ENCODE measurements at regions not wholly inside any gene's neighbourhood (a gene's known extent, or its start where the extent isn't known, plus 50 kb on each side); places are given as distances from the start of the nearest gene placed in this dataset.

DNA sequence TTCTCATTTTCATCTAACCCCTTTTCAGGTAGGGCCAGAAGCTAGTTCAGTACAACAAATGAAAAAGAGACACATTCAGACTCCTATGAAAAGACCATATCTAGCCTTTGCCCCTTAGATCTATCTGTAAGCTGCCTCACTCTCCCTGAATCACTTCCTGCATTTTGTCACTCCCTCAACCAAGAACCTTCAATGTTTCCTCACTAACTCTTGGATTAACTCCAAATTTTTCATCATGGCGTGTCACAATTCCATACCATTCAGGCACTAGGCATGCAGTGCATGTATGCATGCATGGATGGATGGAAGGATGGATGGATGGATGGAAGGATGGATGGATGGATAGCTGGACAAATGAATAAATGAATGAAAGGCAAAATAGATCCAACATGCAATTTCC is 356.9 kb downstream of the TNS1 start:
- ChIA-PET POLR2A (no interaction called here), CTCF (ENCODE audit: low intra/inter-chr PET ratio, low total read pairs) (no interaction called here)
- Histone ChIP-seq H4K20me1 (ENCODE audit: insufficient read depth, low read length) (no peaks in the 10 kb centered on the region), H2AFZ (ENCODE audit: low read length) (no peak overlapping the region), H3K4me2 (ENCODE audit: low read depth, low read length) (no peak overlapping the region), H3K27ac (ENCODE audit: extremely low read length, insufficient read depth, low read length) (no peak overlapping the region), H3K4me1 (ENCODE audit: insufficient read depth, low read length) (peaks cover 9% of the 10 kb centered on the region), H3K27me3 (ENCODE audit: control insufficient read depth in 1 of 2, insufficient read depth in 2 of 2, low read length in 2 of 2) (0 out of 5 replicates have a peak, but pooled peaks cover 0 to 3% of the 10 kb centered on the region in 2 experiments), H3K79me2 (ENCODE audit: insufficient read depth, low read length) (no peaks in the 10 kb centered on the region), H3K9me3 (ENCODE audit: low read length) (no peaks in the 10 kb centered on the region), H3K9ac (ENCODE audit: insufficient read depth, low read depth, low read length) (no peak overlapping the region), H3K36me3 (replicated peaks in 1 of 2; ENCODE audit: control insufficient read depth in 1 of 2, insufficient read depth in 2 of 2, low read length in 2 of 2) (no peaks in the 10 kb centered on the region), H3K4me3 (replicated peaks in 1 of 3; ENCODE audit: insufficient read depth in 1 of 3, low read depth in 2 of 3, low read length in 3 of 3) (no peak overlapping the region)
- 5% methylated on average over 1 of the region's 1 CpG for WGBS (ENCODE audit: low lambda C conversion rate)
- TF ChIP-seq ZMAT3 (CRISPR knock-in tag; conservative IDR thresholded peaks at IDR 0.05) (no peak), MTERF4 (CRISPR knock-in tag; IDR thresholded peaks at IDR 0.05) (no peak)
- in situ Hi-C loops (cut with HindIII; ENCODE audit: extremely low pct_ligation_motif_present, low pct_unique_long_range_greater_than_20kb): no loop called here
- DNase-seq (ENCODE audit: low spot score) (no peak), FAIRE-seq (no peak), ATAC-seq (no peak)
- intact Hi-C loops (cut with micrococcal nuclease; ENCODE audit: unreplicated experiment): no loop called here
- BruUV-seq (replicated peaks): no TSS peak

DNA sequence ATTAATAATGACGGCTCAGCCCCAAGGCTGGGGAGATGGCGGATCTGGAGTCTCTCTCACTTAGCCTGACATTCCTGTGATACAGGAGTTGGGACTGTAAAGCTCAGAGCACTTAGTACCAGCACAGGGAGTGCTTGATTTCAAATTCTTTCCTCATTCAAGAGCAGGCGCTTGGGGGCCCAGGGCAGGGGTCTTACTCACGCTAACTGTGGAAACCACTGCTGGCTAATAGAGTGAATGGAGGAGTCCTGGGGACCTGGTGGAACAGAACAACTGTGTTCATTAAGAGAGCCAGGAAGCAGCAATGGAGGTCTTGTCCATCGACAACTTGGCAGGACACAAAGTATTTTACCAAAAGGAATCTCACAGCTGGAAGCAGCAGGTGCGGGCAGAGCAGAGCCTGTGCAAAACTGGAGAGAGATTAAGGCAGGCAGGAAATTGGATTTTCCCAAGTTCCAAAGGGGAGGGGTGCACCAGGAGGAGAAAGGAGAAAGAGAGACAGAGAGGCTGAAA is 358.9 kb downstream of the TNS1 start:
- H3K4me1 ChIP-seq (ENCODE audit: insufficient read depth, low read length): peaks cover 9% of the 10 kb centered on the region
- H3K4me2 ChIP-seq (ENCODE audit: low read depth, low read length): no peak overlapping the region
- no peaks in the 10 kb centered on the region for H3K9me3 ChIP-seq (ENCODE audit: low read length)
- TF ChIP-seq CBX2 (IDR thresholded peaks at IDR 0.05; ENCODE audit: low read depth, low read length) (no peak), CBX2 (CRISPR knock-in tag; IDR thresholded peaks at IDR 0.05; ENCODE audit: low read depth) (no peak), ZNF121 (CRISPR knock-in tag; IDR thresholded peaks at IDR 0.05) (no peak), ZNF326 (CRISPR knock-in tag; IDR thresholded peaks at IDR 0.05; ENCODE audit: borderline replicate concordance) (no peak), BHLHE40 (IDR thresholded peaks at IDR 0.05; ENCODE audit: low read length) (no peak), PAWR (CRISPR knock-in tag; IDR thresholded peaks at IDR 0.05; ENCODE audit: borderline replicate concordance) (no peak), AGO1 (IDR thresholded peaks at IDR 0.05; ENCODE audit: low read depth, low read length, poor library complexity, severe bottlenecking) (no peak), ZNF674 (CRISPR knock-in tag; IDR thresholded peaks at IDR 0.05; ENCODE audit: low read depth) (no peak), RCOR2 (CRISPR knock-in tag; IDR thresholded peaks at IDR 0.05) (no peak), ZBTB38 (CRISPR knock-in tag; IDR thresholded peaks at IDR 0.05) (no peak), HMG20B (CRISPR knock-in tag; conservative IDR thresholded peaks at IDR 0.05) (no peak), ZBTB10 (CRISPR knock-in tag; IDR thresholded peaks at IDR 0.05; ENCODE audit: borderline replicate concordance) (no peak)
- WGBS (ENCODE audit: low lambda C conversion rate): 45% methylated on average over 6 of the region's 6 CpGs
- no peaks in the 10 kb centered on the region for H3K79me2 ChIP-seq (ENCODE audit: insufficient read depth, low read length)
- H3K4me3 ChIP-seq (replicated peaks in 1 of 3; ENCODE audit: insufficient read depth in 1 of 3, low read depth in 2 of 3, low read length in 3 of 3): no peak overlapping the region
- ATAC-seq (no peak), DNase-seq (ENCODE audit: low spot score) (no peak), FAIRE-seq (no peak)
- ChIA-PET CTCF (ENCODE audit: low intra/inter-chr PET ratio, low total read pairs) (no interaction called here), POLR2A (no interaction called here)
- no peak overlapping the region for H2AFZ ChIP-seq (ENCODE audit: low read length)
- intact Hi-C loops (cut with micrococcal nuclease; ENCODE audit: unreplicated experiment) (no loop called here), in situ Hi-C loops (cut with HindIII; ENCODE audit: extremely low pct_ligation_motif_present, low pct_unique_long_range_greater_than_20kb) (no loop called here)
- no peak overlapping the region for H3K9ac ChIP-seq (ENCODE audit: insufficient read depth, low read depth, low read length)
- no TSS peak for BruUV-seq (replicated peaks)
- H3K27ac ChIP-seq (ENCODE audit: extremely low read length, insufficient read depth, low read length): no peak overlapping the region
- no peaks in the 10 kb centered on the region for H3K27me3 ChIP-seq (ENCODE audit: control insufficient read depth in 1 of 2, insufficient read depth in 2 of 2, low read length in 2 of 2)
- H4K20me1 ChIP-seq (ENCODE audit: insufficient read depth, low read length): no peaks in the 10 kb centered on the region
- H3K36me3 ChIP-seq (replicated peaks in 1 of 2; ENCODE audit: control insufficient read depth in 1 of 2, insufficient read depth in 2 of 2, low read length in 2 of 2): no peaks in the 10 kb centered on the region
